ENCODE measurements at regions not wholly inside any gene's neighbourhood (a gene's known extent, or its start where the extent isn't known, plus 50 kb on each side); places are given as distances from the start of the nearest gene placed in this dataset.
"Not testable (repeated sequence)": the region's sequence is repeated elsewhere in the genome, so short reads cannot be mapped to it uniquely, and the experiment has no call there.

DNA sequence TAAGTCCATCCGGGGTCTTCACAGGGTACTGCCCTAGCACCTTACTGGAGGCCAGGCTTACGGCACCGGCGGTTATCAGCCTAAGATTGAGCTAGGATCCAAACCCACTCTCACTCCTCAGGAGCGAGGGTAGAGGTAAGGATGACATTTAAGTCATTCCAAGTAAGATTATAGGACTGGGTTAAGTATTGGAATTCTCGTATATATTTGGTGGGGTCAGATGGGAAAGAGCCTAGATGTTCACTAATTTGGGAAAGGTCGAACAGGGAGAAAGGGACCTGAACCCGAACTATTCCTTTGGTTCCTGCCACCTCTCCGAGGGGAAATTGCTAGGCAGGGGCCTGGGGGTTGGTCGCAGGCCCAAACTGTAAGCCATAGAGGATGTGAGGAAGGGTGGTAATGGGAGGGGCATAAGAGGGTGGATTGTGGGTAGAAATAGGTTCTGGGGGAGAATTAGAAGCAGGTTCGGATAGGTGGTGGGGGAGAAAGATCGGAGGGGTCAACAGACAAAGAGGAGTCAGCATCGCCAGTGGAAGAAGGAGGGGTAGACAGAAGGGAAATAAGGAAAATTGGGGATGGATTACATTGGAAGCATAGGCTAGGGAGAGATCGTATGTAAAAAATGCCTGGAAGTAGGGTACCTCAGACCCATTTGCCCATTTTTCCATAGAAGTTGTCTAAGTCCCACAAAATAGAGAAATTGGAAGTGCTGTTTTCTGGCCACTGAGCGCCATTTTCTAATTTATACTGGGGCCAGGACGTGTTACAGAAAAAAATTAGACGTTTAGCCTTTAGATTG lies 747.1 kb upstream of the ADGRB3 start:
- DNase-seq, result no peak

DNA sequence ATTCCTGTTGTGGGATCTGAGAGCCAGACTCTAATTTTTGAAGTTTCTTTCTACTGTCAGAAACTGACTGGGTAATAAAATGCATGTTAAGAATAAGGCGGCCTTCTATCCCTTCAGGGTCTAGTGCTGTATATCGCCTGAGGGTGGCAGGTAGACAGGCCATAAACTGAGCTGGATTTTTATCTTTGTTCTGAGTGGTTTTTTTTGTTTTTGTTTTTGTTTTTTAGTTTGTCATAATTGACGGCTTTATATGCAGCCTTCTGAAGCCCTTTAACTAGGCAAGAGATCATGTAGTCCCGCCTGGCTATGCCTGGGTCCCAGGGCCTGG lies 747.7 kb upstream of the ADGRB3 start:
- DNase-seq, result no peak

DNA sequence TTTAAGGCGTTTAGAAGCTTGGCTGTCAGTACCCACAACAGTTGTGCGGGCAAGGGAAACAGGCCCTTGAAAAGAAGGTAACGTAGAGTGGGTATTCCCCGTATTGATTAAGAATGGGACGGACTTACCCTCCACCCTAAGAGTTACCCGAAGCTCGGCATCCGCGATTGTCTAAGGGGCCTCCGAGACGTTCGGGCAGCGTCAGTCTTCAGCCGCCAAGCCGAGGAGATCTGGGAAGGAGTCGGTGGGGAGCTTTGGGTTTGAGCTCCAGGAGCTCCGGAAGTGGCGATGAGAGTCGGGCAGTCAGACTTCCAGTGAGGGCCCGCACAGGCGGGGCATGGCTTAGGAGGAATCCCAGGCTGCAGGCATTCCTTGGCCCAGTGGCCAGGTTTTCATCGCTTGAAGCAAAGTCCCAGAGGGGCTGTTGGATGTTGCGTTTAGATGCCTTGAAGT lies 748.2 kb upstream of the ADGRB3 start:
- DNase-seq, result no peak

DNA sequence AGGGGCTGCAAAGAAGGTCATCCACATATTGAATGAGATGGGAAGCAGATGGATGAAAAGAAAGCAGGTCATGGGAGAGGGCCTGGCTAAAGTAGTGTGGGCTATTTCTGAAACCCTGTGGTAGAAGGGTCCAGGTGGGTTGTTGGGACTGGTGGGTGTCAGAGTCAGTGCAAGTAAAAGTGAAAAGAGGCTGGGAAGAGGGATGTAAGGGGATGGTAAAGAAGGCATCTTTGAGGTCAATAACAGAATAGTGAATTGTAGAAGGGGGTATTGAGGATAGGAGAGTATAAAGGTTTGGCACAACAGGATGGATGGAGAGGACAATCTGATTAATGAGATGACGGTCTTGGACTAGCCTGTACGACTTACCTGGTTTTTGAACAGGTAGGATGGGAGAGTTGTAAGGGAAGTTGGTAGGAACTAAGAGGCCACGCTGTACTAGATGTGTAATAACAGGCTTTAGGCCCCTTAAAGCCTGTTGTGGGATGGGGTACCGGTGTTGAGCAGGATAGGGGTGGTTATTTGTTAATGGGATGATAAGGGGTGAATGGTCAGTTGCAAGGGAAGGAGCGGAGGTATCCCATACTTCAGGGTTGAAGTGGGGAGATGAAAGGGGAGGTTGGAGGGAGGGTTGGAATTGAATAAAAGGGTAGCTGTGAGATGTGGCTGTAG lies 748.9 kb upstream of the ADGRB3 start:
- DNase-seq, result no peak

DNA sequence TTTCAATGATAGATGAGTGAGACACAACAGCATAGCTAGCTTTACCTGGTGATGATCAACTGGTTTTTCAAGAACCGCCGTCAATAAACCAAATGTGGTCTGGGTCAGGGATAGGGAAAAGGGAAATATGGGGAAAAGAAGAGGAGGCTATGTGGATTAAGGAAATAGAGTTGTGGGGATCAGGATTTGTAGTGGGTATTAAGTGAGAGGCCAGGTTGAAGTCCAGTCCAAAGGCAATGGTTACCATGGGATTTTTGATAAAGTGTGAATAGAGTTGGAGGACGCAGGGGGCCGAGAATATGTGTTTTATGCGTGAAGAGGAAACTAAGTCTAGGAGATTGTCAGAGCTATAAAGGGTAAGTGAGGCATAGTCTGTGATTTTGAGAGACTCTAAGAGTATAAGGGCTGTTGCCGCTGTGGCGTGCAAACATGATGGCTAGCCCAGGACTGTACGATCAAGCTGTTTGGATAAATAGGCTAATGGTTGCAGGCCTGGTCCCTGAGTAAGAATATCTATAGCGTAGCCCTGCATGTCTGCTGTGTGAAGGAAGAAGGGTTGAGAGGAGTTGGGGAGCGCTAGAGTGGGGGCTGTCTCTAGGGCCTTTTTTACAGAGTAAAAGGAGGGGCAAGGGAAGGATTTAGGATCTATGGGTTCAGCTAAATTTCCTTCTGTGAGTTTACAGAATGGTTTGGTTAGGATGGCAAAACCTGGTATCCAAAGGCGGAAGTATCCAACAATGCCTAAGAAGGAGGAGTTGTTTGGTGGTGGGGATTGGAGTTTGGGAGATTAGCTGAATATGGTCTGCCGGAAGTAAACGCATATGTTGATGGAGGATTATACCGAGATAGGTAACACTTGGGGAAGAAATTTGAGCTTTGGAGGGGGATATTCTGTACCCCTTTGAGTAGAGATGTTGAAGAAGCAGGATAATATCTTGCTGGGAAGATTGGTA lies 749.7 kb upstream of the ADGRB3 start:
- no peak for DNase-seq

DNA sequence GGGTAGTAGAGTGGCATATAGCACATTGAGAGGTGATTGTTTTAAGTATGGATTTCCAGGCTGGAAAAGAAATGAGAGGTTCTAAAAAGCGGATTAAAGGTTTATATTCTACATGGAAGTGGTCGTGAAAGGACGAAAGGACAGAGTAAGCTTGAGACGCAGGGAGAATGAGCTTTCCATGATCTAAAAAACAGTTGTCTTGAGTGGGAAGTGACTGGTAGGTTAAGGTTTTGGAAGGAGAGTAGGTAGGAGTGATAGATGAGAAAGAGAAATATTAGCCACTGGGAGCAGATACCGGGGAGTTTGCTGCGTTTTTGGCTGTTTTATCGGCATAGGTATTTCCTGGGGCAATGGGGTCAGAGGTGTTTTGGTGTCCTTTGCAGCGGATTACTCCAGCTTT lies 750.6 kb upstream of the ADGRB3 start:
- no peak for DNase-seq

DNA sequence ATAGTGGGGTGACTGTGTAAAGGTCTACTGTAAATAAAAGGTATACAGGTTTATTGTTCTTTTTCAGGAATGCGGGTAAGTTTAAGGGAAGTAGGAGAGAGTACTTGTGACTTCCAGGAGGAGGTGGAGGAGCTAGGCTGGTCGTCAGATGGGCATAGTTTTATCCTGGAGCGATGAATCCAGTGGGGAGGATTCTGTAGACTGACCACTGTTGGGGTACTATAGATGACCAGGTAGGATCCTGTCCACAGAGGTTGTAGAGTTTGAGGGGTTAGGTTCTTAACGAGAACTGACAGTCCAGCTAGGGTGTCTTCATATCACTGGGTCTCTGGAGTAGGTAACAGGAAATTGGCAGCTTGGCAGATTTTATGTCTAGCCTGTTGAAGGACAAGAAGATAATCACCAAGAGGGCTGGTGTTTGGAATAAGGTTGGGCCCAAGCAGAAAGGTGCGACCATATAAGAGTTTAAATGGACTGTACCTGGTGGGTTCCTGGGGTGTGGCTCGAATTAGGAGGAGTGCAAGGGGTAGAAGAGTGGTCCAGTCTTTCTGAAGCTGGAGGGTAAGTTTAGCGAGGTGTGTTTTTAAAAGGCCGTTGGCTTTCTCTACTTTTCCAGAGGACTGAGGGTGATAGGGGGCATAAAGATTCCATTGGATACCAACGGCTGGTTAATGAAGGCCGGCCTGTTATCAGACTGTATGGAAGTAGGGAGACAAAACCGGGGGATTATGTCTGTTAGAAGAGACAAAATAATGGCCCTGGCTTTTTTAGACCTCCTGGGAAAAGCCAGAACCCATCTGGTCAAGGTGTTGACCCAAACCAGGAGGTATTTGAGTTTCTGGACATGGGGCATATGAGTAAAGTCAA lies 751.3 kb upstream of the ADGRB3 start:
- no peak for DNase-seq

DNA sequence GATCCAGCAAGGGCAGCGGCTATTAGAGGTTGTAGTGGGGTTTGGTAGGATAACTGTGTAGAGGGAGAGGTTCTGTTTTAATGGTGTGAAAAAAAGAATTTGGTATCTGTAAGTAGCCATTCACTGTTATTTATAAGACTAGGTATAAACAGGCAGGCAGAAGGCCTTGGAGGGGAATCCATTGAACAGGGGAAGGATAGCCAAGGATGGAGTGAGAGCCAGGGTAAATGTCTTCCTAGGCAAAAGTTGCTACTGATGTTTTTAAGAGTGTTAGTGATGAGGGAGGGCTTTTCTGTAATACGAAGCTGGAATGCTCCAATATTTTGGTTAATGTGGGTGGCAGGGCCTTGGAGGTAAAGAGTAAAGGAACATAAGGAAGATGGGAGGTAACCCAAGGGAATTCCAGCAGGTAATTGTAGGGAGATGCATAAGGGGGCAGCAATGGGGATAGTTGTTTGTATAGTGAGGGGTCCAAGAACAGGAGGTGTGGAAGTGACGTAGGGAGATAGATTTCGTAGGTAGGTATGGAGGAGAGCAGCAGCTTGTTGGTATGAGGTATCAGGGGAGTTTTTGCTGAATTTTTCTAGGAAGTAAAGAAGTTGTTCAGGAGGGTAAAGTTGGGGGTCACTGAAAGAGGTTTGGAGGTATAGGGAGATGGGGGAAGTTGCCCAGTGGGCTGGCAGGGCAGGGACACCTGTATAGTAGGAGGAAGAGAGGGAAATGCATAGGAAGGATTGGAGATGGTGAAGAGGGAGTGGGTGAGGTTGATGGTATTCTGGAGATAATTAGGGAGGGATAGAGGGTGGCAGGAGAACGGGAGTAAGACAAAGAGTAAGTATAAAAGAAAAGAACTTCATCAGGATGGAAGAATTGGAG lies 752.4 kb upstream of the ADGRB3 start:
- DNase-seq, result no peak

DNA sequence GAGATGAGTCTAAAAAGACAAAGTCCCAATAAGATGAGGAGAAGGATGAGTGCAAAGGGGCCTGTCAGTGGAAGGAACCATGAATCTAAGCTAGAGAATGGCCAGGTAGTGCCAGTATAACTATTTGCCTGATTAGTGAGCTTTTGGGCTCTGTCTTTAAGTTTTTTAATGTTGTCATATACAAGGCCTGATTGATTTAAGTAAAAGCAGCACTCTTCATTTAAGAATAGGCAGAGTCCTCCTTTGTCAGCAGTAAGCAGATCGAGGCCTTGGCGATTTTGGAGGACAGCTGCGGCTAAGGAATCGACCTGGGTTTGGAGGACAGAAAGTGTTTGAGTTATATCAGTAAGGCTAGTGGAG lies 753.4 kb upstream of the ADGRB3 start:
- no peak for DNase-seq

DNA sequence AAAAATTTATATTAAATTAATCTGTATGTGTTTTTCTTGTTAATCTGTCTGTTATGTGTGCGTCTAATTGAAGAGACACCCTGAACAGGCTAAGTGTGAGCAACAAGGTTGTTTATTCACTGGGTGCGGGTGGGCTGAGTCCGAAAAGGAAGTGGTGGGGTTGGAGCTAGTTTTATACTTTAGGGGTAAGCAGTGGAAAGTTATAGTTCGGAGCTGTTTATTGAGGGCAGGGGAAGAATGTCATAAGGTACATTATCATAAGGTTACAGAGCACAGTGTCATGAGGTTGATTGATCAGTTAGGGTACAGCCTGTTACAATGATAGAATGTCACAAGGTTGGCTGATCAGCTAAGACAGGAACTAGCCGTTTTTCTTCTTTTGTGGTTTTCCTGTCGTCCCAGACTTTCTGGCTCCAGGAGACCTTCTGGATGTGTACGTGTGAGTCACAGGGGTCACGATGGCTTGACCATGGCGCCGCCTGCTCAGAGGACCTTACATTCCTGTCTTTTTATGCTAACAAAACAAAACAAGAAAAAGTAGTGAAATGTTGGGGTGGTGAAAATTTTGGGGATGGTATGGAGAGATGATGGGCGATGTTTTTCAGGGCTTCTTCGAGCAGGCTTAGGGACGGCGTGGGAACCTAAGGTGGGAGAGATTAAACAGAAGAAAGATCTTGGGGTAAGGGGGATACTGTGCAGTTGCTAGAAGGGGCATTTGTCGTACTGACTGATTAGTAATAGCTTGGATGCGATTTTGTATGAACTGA lies 754.0 kb upstream of the ADGRB3 start:
- no peak for DNase-seq

DNA sequence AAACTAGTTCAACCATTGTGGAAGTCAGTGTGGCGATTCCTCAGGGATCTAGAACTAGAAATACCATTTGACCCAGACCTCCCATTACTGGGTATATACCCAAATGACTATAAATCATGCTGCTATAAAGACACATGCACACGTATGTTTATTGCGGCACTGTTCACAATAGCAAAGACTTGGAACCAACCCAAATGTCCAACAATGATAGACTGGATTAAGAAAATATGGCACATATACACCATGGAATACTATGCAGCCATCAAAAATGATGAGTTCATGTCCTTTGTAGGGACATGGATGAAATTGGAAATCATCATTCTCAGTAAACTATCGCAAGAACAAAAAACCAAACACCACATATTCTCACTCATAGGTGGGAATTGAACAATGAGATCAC lies 754.7 kb upstream of the ADGRB3 start:
- not testable (repeated sequence) for DNase-seq

DNA sequence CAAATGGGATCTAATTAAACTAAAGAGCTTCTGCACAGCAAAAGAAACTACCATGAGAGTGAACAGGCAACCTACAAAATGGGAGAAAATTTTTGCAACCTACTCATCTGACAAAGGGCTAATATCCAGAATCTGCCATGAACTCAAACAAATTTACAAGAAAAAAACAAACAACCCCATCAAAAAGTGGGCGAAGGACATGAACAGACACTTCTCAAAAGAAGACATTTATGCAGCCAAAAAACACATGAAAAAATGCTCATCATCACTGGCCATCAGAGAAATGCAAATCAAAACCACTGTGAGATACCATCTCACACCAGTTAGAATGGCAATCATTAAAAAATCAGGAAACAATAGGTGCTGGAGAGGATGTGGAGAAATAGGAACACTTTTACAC lies 755.2 kb upstream of the ADGRB3 start:
- DNase-seq, result not testable (repeated sequence)

DNA sequence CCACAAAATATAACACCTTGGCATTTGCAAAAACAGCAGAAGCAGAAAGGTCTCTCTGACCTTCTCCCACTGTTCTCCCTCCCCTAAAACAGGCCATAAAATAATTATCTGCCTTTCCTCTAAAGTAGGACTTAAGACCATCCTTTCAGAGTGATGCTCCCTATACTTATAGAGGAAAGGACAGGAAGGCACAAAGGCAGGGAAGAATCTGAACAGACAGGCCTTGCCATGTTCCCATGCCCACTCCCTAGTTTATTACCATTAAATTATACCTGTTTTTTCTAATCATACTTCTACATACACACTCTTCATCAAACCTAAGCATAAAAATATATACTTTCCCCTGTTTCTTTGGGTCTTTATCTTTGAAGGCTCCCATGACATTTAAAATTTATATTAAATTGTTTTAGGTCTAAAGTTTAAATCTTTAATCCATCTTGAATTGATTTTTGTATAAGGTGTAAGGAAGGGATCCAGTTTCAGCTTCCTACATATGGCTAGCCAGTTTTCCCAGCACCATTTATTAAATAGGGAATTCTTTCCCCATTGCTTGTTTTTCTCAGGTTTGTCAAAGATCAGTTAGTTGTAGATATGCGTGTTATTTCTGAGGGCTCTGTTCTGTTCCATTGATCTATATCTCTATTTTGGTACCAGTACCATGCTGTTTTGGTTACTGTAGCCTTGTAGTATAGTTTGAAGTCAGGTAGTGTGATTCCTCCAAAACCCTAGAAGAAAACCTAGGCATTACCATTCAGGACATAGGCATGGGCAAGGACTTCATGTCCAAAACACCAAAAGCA lies 755.8 kb upstream of the ADGRB3 start:
- DNase-seq, result not testable (repeated sequence)

DNA sequence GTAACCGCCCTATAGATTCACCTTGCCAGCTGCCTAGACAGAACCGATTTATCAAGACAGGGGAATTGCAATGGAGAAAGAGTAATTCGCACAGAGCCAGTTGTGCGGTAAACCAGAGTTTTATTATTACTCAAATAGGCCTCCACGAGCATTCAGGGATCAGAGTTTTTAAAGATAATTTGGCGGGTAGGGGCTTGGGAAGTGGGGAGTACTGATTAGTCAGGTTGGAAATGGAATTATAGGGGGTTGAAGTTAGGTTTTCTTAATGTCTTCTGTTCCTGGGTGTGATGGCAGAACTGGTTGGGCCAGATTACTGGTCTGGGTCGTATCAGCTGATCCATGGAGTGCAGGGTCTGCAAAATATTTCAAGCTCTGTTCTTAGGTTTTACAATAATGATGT lies 756.9 kb upstream of the ADGRB3 start:
- not testable (repeated sequence) for DNase-seq

DNA sequence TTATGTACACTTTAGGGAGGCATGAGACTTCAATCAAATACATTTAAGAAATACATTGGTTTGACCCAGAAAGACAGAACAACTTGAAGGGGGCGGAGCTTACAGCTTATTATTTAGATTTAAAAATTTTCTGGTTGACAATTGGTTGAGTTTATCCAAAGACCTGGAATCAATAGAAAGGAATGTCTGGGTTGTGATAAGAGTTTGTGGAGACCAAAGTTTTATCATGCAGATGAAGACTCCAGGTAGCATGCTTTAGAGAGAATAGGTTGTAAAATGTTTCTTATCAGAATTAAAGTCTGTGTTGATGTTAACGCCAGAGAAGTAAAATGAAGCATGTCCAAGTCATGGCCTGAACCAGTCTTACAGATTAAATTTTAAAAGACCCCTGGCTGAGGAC lies 757.8 kb upstream of the ADGRB3 start:
- DNase-seq, result no peak

DNA sequence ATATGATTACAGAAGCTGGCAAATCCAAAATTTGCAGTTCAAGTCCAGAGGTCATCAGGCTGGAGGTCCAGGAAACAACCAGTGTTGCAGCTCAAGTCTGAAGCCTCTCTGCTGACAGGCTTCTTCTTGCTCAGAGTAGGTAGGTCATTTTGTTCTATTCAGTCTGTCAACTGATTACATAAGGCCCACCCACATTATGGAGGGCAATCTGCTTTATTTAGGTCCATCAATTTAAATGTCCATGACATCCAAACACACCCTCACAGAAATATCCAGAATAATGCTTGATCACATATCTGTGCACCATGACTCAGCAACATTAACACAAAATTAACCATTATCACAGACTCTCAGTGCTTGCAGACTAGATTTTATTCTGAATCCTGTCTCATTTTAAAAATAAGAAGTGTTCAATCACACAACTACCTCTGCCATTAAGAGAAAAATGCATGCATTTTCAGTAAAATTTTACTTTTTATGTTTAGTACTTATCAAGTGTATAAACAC lies 759.2 kb upstream of the ADGRB3 start:
- DNase-seq, result no peak

DNA sequence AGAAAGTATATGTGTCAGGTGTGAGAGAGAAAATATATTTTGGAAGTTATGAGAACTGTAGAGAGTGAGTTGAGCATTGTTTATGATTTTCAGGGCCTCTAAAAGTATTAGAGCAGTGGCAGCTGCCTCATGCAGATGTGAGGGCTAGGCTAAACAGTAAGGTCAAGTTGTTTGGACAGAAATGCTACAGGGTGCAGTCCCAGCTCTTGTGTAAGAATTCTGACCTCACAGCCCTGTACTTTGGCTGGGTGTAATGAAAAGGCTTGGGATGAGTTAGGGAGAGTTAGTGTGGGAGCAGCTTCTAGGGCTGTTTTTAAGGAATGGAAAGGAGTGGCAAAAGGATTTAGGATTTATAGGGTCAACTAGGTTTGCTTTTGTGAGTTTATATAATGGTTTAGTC lies 764.8 kb upstream of the ADGRB3 start:
- DNase-seq, result no peak

DNA sequence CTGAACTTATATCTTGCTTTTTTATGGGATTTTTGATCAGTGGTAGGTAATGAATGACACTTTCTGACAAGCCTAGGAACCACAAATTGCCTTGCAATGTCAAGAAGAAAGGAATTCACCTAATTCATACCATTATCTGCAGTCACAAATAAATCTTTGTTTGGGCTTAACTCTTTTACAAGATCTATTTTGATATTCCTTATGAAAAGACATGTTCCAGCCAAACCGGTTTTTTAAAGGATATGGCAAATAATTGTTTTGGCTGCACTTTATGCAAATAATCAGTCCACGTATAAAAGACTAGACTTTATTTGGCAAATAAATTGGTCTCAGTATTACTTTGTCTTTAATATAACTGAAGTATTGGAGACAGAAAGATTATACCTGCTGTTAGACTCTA lies 771.7 kb upstream of the ADGRB3 start:
- DNase-seq, result no peak

DNA sequence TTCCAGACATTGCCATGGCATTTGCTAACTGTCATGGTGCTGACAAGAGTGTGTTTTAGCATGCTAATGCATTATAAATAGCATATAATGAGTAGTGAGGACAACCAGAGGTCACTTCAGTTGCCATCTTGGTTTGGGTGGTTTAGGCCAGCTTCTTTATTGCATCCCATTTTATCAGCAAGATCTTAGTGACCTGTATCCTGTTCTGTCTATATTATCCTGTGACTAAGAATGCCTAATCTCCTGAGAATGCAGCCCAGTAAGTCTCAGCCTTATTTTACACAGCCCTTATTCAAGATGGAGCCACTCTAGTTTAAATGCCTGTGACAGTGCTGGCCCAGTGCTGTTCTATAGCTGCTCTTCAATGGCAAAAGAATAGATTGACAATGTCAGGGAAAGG lies 781.0 kb upstream of the ADGRB3 start:
- no peak for DNase-seq

DNA sequence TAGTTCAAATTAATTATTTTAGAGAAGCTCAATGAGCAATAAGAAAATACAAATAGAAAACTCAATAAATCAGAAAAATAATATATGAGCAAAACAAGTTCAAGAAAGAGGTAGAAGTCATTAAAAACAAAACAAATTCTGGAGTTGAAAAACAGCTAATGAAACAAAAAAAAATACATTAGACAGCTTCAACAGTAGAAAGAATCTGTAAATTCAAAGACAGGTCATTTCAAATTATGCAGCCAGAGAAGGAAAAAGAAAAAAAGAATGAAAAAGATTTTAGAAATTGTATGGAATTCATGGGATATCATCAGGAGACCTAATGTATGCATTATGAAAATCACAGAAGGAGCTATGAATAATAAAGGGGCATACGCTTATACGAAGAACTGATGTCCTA lies 795.3 kb upstream of the ADGRB3 start:
- DNase-seq, result no peak

Measured in GF-D8 (cell line).